SK-N-SH (cell line): ENCODE measurements at regions not wholly inside any gene's neighbourhood (a gene's known extent, or its start where the extent isn't known, plus 50 kb on each side); places are given as distances from the start of the nearest gene placed in this dataset.

ENCODE experiments used
- CTCF ChIP-seq: fragments of 200-600 bp; sonication (generic); IDR thresholded peaks from 2 replicates; pipeline ENCODE4 v1.6.1; 2017; ENCODE audit warnings: antibody characterized with exemption, mild to moderate bottlenecking, moderate library complexity
- EP300 ChIP-seq, 2 experiments: IDR thresholded peaks; 2 replicates each; pipeline versions ENCODE4 v1.4.0 to v1.6.1; 2012; ENCODE audit warnings: borderline replicate concordance in 1 of 2, low read depth in 1 of 2, low read length in 1 of 2
- FOXM1 ChIP-seq: IDR thresholded peaks from 2 replicates; pipeline ENCODE4 v1.4.0; 2012; ENCODE audit warnings: low read depth, mild to moderate bottlenecking
- MXI1 ChIP-seq: IDR thresholded peaks from 2 replicates; pipeline ENCODE4 v1.6.1; 2012; ENCODE audit warnings: mild to moderate bottlenecking, low read depth, low read length, improper control_type of control experiment
- POLR2AphosphoS5 ChIP-seq: IDR thresholded peaks from 2 replicates; pipeline ENCODE4 v1.6.1; 2012; ENCODE audit warnings: low read depth, low read length
- RAD21 ChIP-seq: IDR thresholded peaks from 2 replicates; pipeline ENCODE4 v1.6.1; 2012; ENCODE audit warnings: mild to moderate bottlenecking, low read length
- RCOR1 ChIP-seq: fragments of 150-350 bp; IDR thresholded peaks from 2 replicates; pipeline ENCODE4 v1.6.1; 2017; ENCODE audit warnings: antibody characterized with exemption, low read length
- SIN3A ChIP-seq: IDR thresholded peaks from 2 replicates; pipeline ENCODE4 v1.6.1; 2012; ENCODE audit warnings: low read depth, mild to moderate bottlenecking, low read length, moderate library complexity, borderline replicate concordance
- TCF12 ChIP-seq: IDR thresholded peaks from 2 replicates; pipeline ENCODE4 v1.4.0; 2012
- TEAD4 ChIP-seq: IDR thresholded peaks from 2 replicates; pipeline ENCODE4 v1.4.0; 2012; ENCODE audit warnings: mild to moderate bottlenecking, borderline replicate concordance; ENCODE audit not compliant: insufficient read depth
- TF ChIP-seq, protein P1 (sequence below): fragments of 150-350 bp; IDR thresholded peaks from 2 replicates; pipeline ENCODE4 v1.6.1; 2017; ENCODE audit warnings: antibody characterized with exemption, low read length, low read depth, borderline replicate concordance
- TF ChIP-seq, protein P2 (sequence below): fragments of 150-350 bp; IDR thresholded peaks from 2 replicates; pipeline ENCODE4 v1.6.1; 2016; ENCODE audit warnings: mild to moderate bottlenecking, low read depth, low read length
- TF ChIP-seq, protein P3 (sequence below): IDR thresholded peaks from 2 replicates; pipeline ENCODE4 v1.4.0; 2012; ENCODE audit warnings: low read depth

DNA sequence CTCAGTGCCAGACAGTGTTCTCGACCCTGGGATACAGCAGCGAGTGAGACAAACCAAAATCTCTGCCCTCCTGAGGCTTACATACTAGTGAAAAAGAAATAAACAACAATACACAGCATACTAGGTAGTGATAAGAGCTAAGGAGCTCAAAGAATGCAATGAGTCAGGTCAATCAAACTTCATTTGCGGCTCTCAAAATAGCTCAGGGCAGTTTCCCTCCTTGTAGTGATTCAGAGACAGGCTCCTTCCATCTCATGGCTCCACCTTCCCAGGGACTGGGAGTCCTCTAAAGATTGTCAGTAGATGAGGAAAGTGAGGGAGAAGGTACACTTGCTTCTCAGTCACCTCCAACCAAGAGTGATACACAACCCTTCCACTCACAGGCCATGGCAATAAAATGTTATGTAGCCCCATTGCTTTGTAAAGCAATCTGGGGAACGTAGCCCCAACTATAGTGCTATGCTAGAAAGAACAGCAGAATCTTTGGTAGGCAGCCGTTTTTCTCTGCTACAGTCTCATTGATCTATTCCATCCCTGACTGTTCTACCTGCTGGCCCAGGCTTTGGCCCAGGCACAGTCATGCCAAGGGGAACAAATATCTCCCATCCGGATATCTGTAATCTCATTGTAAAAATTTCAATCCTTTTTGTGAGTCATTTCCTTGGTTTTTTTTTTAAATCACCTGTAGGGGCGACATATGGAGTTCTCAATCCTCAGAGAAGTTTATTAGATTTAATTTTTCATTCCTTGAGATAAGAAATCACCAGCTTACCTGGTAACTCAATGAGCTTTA is 183.1 kb upstream of the S100G start:
- TF ChIP-seq RAD21 = no peak
- TF ChIP-seq, protein P1, sequence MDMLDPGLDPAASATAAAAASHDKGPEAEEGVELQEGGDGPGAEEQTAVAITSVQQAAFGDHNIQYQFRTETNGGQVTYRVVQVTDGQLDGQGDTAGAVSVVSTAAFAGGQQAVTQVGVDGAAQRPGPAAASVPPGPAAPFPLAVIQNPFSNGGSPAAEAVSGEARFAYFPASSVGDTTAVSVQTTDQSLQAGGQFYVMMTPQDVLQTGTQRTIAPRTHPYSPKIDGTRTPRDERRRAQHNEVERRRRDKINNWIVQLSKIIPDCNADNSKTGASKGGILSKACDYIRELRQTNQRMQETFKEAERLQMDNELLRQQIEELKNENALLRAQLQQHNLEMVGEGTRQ = no peak
- TF ChIP-seq CTCF = no peak
- TF ChIP-seq MXI1 = no peak
- TF ChIP-seq TCF12 = no peak
- TF ChIP-seq, protein P2, sequence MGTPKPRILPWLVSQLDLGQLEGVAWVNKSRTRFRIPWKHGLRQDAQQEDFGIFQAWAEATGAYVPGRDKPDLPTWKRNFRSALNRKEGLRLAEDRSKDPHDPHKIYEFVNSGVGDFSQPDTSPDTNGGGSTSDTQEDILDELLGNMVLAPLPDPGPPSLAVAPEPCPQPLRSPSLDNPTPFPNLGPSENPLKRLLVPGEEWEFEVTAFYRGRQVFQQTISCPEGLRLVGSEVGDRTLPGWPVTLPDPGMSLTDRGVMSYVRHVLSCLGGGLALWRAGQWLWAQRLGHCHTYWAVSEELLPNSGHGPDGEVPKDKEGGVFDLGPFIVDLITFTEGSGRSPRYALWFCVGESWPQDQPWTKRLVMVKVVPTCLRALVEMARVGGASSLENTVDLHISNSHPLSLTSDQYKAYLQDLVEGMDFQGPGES = no peak
- TF ChIP-seq FOXM1 = no peak
- no peak for TF ChIP-seq POLR2AphosphoS5
- TF ChIP-seq SIN3A = no peak
- TF ChIP-seq, protein P3, sequence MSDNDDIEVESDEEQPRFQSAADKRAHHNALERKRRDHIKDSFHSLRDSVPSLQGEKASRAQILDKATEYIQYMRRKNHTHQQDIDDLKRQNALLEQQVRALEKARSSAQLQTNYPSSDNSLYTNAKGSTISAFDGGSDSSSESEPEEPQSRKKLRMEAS = no peak
- TF ChIP-seq EP300 (IDR thresholded peaks at IDR 0.05; ENCODE audit: borderline replicate concordance in 1 of 2, low read depth in 1 of 2, low read length in 1 of 2) = no peak
- no peak for TF ChIP-seq TEAD4
- TF ChIP-seq RCOR1 = no peak
